Hematopoietic multipotent progenitor cell treated with erythropoietin and hydrocortisone succinate and interleukin-3 and kit ligand, for 6 days (in vitro differentiated cells): ENCODE measurements at regions not wholly inside any gene's neighbourhood (a gene's known extent, or its start where the extent isn't known, plus 50 kb on each side); places are given as distances from the start of the nearest gene placed in this dataset.
A peak's percentile ranks its signal among the peaks of the same experiment; 100 is the strongest.
"Not testable (repeated sequence)": the region's sequence is repeated elsewhere in the genome, so short reads cannot be mapped to it uniquely, and the experiment has no call there.

Experiments used
- DNase-seq: peaks from one replicate; pipeline ENCODE4 v3.0.0-alpha.2; 2015

GRCh38 chr1:238991765-238992495 lies 394.4 kb upstream of the CHRM3 start:
- DNase-seq, result no peak

GRCh38 chr1:238985312-238985711 lies 401.1 kb upstream of the CHRM3 start:
- no peak for DNase-seq

GRCh38 chr1:238982736-238983135 lies 403.6 kb upstream of the CHRM3 start:
- DNase-seq, result peak; percentile 4

- DNase-seq, result no peak
Measured at GRCh38 chr1:238981317-238981933, 404.9 kb upstream of the CHRM3 start.

GRCh38 chr1:238980053-238980452 lies 406.3 kb upstream of the CHRM3 start:
- DNase-seq, result no peak

GRCh38 chr1:238964631-238965030 lies 421.7 kb upstream of the CHRM3 start:
- DNase-seq, result no peak

- DNase-seq, result no peak
Measured at GRCh38 chr1:238962941-238963340, 423.4 kb upstream of the CHRM3 start.

- no peak for DNase-seq
Measured at GRCh38 chr1:238961790-238962189, 424.6 kb upstream of the CHRM3 start.

- no peak for DNase-seq
Measured at GRCh38 chr1:238960071-238960470, 426.3 kb upstream of the CHRM3 start.

GRCh38 chr1:238955934-238956333 lies 430.4 kb upstream of the CHRM3 start:
- no peak for DNase-seq

GRCh38 chr1:238954865-238955264 lies 431.5 kb upstream of the CHRM3 start:
- no peak for DNase-seq

- DNase-seq, result no peak
Measured at GRCh38 chr1:238953448-238954010, 432.8 kb upstream of the CHRM3 start.

GRCh38 chr1:238951809-238952208 lies 434.6 kb upstream of the CHRM3 start:
- peak; percentile 67 for DNase-seq

GRCh38 chr1:238950784-238951183 lies 435.6 kb upstream of the CHRM3 start:
- DNase-seq, result peak; percentile 5

- no peak for DNase-seq
Measured at GRCh38 chr1:238950017-238950416, 436.4 kb upstream of the CHRM3 start.

- DNase-seq, result no peak
Measured at GRCh38 chr1:238944028-238944427, 442.3 kb upstream of the CHRM3 start.

- DNase-seq, result no peak
Measured at GRCh38 chr1:238927899-238928298, 458.5 kb upstream of the CHRM3 start.

- DNase-seq, result no peak
Measured at GRCh38 chr1:238916828-238917227, 469.5 kb upstream of the CHRM3 start.

- no peak for DNase-seq
Measured at GRCh38 chr1:238914346-238914745, 472.0 kb upstream of the CHRM3 start.

- DNase-seq, result no peak
Measured at GRCh38 chr1:238913210-238913609, 473.2 kb upstream of the CHRM3 start.

GRCh38 chr1:238912148-238912547 lies 474.2 kb upstream of the CHRM3 start:
- DNase-seq, result no peak

GRCh38 chr1:238902752-238903151 lies 483.6 kb upstream of the CHRM3 start:
- not testable (repeated sequence) for DNase-seq

- DNase-seq, result no peak
Measured at GRCh38 chr1:238900334-238900865, 486.0 kb upstream of the CHRM3 start.

- peak; percentile 16 for DNase-seq
Measured at GRCh38 chr1:238898856-238899255, 487.5 kb upstream of the CHRM3 start.
